Peyer's patch (tissue), 4 donors: ENCODE measurements at regions not wholly inside any gene's neighbourhood (a gene's known extent, or its start where the extent isn't known, plus 50 kb on each side); places are given as distances from the start of the nearest gene placed in this dataset.

Source experiments
- POLR2A ChIP-seq, 2 donors: fragments of 450-650 bp; IDR thresholded peaks; one replicate each; pipeline ENCODE4 v1.5.1; 2017; ENCODE audit warnings: antibody characterized with exemption in 2 of 2, mild to moderate bottlenecking in 2 of 2, moderate library complexity in 2 of 2
- TF ChIP-seq, protein P1 (sequence below), 6 experiments: fragments of 450-650 bp in 4 of 6; fragments of 200-600 bp in 2 of 6; sonication (generic) in 1 of 6; IDR thresholded peaks; one replicate each; pipeline ENCODE4 v1.5.1; 2017 to 2019; ENCODE audit warnings: antibody characterized with exemption in 6 of 6, mild to moderate bottlenecking in 3 of 6, moderate library complexity in 1 of 6

DNA sequence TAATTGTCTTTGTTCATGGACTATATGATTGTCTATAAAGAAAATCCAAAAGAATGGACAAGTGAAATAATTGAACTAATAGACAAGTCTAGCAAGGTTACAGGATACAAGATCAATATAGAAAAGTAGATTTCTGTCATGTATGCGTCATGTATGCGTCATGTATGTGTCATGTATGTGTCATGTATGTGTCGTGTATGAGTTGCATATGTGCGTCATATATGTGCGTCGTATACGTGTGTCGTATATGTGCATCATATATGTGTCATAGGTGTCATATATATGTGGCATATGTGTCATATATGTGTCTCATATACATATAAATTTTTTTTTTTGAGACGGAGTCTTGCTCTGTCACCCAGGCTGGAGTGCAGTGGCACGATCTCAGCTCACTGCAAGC, 516.8 kb downstream of the NOVA1 start:
- TF ChIP-seq POLR2A (IDR thresholded peaks at IDR 0.05) = no peak
- TF ChIP-seq, protein P1, sequence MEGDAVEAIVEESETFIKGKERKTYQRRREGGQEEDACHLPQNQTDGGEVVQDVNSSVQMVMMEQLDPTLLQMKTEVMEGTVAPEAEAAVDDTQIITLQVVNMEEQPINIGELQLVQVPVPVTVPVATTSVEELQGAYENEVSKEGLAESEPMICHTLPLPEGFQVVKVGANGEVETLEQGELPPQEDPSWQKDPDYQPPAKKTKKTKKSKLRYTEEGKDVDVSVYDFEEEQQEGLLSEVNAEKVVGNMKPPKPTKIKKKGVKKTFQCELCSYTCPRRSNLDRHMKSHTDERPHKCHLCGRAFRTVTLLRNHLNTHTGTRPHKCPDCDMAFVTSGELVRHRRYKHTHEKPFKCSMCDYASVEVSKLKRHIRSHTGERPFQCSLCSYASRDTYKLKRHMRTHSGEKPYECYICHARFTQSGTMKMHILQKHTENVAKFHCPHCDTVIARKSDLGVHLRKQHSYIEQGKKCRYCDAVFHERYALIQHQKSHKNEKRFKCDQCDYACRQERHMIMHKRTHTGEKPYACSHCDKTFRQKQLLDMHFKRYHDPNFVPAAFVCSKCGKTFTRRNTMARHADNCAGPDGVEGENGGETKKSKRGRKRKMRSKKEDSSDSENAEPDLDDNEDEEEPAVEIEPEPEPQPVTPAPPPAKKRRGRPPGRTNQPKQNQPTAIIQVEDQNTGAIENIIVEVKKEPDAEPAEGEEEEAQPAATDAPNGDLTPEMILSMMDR (IDR thresholded peaks at IDR 0.05) = no peak
